Fibroblast of mammary gland (primary cell): ENCODE measurements at regions not wholly inside any gene's neighbourhood (a gene's known extent, or its start where the extent isn't known, plus 50 kb on each side); places are given as distances from the start of the nearest gene placed in this dataset.

ENCODE experiments used
- DNase-seq: peaks from one replicate; pipeline ENCODE4 v3.0.0-alpha.2; 2010; ENCODE audit warnings: low read depth
- H3K4me3 ChIP-seq: 2 replicates; pipeline ENCODE4 v1.5.1; 2011; ENCODE audit warnings: low read depth, mild to moderate bottlenecking, low read length, moderate library complexity; ENCODE audit not compliant: control insufficient read depth
- CTCF ChIP-seq: conservative IDR thresholded peaks from 2 replicates; pipeline ENCODE4 v1.5.1; 2011; ENCODE audit warnings: low read depth, low read length, inconsistent platforms; ENCODE audit not compliant: control insufficient read depth, insufficient read depth

DNA sequence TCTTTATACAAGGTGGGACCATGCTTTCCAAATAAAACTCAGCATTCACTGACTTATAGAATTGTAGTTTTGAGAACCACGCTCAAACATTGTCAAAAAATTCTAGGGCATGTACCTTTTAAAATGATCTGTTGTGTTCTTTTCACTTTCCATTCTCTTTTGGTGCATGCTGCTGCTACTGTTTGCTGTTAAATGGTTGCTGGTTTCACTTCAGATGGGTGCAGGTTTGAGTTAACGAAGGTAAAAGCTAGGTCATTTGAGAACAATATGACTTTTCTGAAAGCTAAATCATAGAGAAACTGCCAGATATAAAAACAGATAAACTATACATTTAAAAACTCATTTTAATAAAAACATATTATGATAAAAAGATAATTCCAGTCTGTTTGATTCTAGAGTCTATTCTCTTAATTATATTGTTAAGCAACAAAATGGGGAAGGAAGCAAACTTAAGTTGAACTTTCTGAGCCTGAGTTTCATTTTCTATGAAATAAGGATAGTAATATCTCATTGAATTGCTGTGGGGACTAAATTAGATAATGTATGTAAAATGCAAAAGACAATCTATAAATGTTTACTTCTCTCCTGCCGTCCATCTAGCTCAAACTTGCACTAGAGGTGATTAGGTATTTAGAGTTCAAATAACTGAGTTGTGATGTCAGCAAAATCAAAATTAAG lies 82.4 kb downstream of the OXSM start:
- no peak for TF ChIP-seq CTCF
- H3K4me3 ChIP-seq = no peak overlapping the region
- no peak for DNase-seq

GRCh38 chr3:25883492-25883891 lies 93.6 kb downstream of the OXSM start:
- no peak overlapping the region for H3K4me3 ChIP-seq
- no peak for TF ChIP-seq CTCF
- DNase-seq = no peak

DNA sequence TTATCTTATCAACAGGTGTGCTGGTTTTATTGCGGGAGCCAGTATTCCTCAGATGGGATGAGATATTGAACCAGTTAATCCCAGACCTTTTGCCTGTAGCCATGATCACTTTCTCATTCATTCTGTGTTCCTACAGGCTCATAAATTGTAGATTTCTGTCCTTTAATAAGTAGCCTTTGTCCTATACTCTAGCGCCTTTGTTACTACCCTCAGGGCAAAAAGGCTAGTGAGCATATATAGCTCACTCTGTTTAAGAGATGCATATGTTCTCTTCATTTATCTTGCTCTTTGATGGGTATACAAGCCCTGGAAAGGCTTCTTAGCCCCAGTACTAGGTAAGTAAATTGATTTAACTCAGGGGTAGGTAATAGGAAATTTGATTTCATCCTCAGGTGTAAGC lies 95.1 kb downstream of the OXSM start:
- no peak for TF ChIP-seq CTCF
- no peak overlapping the region for H3K4me3 ChIP-seq
- no peak for DNase-seq

- no peak for TF ChIP-seq CTCF
- DNase-seq = peak; percentile 9
Measured at GRCh38 chr3:25885544-25885943, 95.7 kb downstream of the OXSM start.

GRCh38 chr3:25887907-25888306 lies 98.0 kb downstream of the OXSM start:
- no peak for TF ChIP-seq CTCF
- DNase-seq = no peak
- H3K4me3 ChIP-seq = no peak overlapping the region

More at GRCh38 chr3:25885544-25885943, 95.7 kb downstream of the OXSM start:
- H3K4me3 ChIP-seq = no peak overlapping the region

GRCh38 chr3:25888892-25889524 lies 99.1 kb downstream of the OXSM start:
- no peak overlapping the region for H3K4me3 ChIP-seq
- TF ChIP-seq CTCF = no peak

GRCh38 chr3:25889525-25889917 lies 99.6 kb downstream of the OXSM start:
- DNase-seq = no peak
- TF ChIP-seq CTCF = no peak
- H3K4me3 ChIP-seq = no peak overlapping the region

More at GRCh38 chr3:25888892-25889524, 99.1 kb downstream of the OXSM start:
- DNase-seq = no peak
